22Rv1 (cell line): ENCODE measurements at regions not wholly inside any gene's neighbourhood (a gene's known extent, or its start where the extent isn't known, plus 50 kb on each side); places are given as distances from the start of the nearest gene placed in this dataset.
A peak's percentile ranks its signal among the peaks of the same experiment; 100 is the strongest.

Experiments used
- H3K27ac ChIP-seq: fragments of 450-650 bp; 2 replicates; pipeline ENCODE4 v1.5.1; 2017
- ZFX ChIP-seq: fragments of 450-650 bp; IDR thresholded peaks from 2 replicates; pipeline ENCODE4 v1.6.1; 2017; ENCODE audit warnings: antibody characterized with exemption, borderline replicate concordance
- TF ChIP-seq, protein P1 (sequence below): fragments of 450-650 bp; IDR thresholded peaks from 2 replicates; pipeline ENCODE4 v1.5.1; 2017; ENCODE audit warnings: mild to moderate bottlenecking

DNA sequence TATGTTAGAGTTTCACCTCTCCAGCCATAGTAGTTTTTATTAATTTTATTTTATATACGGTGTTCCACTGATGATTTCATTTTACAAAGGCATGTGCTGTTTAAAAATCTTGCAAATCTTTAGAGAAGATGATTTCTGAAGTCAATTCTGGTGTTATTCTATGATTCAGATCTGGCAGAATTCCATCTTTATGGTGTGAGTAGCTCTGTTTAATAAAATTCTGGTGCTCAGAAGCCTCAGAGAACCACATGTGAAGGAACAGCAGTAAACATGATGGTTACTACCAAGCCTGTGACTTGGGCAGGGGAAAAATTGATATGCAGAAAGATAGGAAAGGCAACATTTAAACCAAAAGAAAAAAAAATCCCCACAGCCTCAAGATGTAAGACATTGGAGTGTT lies 299.7 kb downstream of the NPR3 start:
- TF ChIP-seq, protein P1, sequence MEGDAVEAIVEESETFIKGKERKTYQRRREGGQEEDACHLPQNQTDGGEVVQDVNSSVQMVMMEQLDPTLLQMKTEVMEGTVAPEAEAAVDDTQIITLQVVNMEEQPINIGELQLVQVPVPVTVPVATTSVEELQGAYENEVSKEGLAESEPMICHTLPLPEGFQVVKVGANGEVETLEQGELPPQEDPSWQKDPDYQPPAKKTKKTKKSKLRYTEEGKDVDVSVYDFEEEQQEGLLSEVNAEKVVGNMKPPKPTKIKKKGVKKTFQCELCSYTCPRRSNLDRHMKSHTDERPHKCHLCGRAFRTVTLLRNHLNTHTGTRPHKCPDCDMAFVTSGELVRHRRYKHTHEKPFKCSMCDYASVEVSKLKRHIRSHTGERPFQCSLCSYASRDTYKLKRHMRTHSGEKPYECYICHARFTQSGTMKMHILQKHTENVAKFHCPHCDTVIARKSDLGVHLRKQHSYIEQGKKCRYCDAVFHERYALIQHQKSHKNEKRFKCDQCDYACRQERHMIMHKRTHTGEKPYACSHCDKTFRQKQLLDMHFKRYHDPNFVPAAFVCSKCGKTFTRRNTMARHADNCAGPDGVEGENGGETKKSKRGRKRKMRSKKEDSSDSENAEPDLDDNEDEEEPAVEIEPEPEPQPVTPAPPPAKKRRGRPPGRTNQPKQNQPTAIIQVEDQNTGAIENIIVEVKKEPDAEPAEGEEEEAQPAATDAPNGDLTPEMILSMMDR = no peak
- TF ChIP-seq ZFX = no peak

DNA sequence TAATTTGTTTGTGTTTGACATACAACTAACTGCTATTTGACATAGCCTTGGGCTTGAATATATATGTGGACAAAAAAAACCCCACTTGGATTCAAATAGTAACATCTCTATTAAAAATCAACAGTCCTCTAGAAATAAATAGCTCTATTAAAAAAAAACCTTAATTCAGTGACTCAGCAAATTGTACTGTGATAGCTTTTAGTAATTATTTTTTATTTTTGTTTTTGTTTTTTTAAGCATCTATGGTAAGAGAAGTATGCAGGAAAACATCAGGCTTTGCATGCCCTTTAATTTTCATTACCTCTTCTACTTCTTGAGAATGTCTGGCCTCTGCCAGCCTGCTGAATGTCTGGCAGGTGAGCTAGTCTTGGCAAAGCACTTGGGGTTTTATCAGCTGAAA lies 300.7 kb downstream of the NPR3 start:
- TF ChIP-seq, protein P1 = no peak
- no peak for TF ChIP-seq ZFX
- peak overlapping the region; percentile 71 for H3K27ac ChIP-seq

More for the DNA sequence above, 299.7 kb downstream of the NPR3 start:
- peak overlapping the region; percentile 71 for H3K27ac ChIP-seq

DNA sequence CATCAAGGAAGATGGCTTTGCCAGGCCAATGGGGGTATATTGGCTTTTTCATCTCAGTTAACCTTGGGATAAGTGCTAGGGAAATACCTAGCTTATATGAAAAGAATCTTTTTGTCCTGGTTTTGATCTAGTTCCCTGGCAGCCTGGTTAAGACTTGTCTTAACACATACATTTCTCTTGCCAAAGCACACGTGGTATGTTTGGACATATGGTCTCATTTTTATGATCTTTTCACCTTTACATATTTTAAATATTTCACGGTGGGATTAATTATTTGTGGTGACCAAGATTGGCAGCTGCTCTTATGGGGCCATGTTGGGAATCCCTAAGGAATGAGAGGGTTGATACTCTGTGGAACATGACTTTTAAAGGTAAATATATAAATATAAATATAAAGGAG lies 312.5 kb downstream of the NPR3 start:
- TF ChIP-seq, protein P1 = no peak
- H3K27ac ChIP-seq = no peak overlapping the region

DNA sequence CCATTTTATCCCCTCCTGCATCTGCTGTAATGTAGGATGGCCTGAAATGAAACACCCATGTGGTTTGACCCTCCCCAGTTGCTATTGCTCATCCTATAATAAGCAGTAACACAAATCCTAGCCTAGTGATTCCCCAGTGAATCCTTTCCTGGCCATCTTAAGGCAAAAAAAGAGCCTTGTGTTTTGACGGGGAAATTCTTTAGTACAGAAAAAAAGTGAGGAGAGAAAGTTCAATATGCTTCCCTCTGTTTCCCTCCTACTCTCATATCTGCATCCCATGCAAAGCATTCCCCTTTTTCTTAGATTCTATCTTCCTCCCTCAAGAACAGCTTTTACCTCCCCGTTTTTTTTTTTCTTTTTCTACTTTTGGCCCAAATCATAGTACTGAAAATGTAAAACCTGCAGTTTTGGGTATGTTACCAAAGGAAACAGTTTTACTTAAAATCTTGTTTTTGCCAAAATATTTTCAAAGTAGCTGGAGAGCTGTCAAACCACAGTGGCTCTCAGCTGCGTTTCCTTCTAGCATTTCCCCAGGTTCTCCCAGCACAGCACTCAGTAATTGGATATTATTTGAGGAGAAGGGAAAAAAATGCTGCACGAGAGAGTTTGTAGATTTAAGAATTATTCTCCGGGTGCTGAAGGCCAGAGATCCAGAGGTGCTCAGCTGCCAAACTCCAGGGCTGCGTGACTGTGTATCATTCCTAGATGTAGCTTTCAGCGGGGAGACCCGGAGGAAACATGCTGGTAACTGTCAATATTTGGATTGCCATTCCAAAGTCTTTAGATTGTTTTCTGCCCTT lies 321.4 kb downstream of the NPR3 start:
- TF ChIP-seq, protein P1 = no peak
- no peak for TF ChIP-seq ZFX
- no peak overlapping the region for H3K27ac ChIP-seq

DNA sequence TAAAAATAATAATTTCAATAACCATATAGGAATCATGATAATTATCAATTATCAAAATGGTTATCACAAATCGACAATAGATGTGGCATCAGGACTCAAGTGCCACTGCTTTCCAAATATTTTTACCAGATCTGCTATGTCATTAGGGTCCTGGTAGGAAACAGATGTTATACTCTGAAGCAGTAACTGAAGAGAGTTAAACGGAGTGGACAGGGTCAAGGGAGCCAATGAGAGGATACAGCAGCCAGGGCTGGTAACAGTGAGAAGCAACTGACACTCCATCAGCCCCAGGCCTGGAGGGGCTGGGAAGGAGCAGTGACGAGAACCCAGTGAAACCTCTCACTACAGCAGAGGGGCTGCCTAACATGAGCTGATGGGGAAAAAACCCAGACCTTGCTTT lies 322.4 kb downstream of the NPR3 start:
- no peak overlapping the region for H3K27ac ChIP-seq
- TF ChIP-seq, protein P1 = no peak
- no peak for TF ChIP-seq ZFX

DNA sequence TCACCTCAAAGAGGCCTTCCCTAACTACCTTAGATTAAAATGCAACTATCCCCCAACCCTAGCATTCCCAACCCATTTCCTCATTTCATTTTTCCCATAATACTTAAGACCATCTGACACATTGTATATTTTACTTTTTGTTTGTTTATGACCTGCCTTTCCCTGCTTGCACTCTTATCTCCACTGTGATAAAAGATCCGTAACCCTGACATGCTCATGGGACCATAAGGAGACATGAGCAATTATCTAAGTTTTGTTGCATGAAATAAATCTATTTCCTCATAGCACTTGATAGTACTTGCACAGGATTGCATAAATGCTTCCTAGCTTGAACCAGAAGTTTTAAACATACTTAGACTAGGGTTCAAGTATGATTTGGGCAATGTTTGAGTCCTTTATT lies 323.7 kb downstream of the NPR3 start:
- TF ChIP-seq, protein P1 = no peak
- no peak for TF ChIP-seq ZFX
- H3K27ac ChIP-seq = no peak overlapping the region

DNA sequence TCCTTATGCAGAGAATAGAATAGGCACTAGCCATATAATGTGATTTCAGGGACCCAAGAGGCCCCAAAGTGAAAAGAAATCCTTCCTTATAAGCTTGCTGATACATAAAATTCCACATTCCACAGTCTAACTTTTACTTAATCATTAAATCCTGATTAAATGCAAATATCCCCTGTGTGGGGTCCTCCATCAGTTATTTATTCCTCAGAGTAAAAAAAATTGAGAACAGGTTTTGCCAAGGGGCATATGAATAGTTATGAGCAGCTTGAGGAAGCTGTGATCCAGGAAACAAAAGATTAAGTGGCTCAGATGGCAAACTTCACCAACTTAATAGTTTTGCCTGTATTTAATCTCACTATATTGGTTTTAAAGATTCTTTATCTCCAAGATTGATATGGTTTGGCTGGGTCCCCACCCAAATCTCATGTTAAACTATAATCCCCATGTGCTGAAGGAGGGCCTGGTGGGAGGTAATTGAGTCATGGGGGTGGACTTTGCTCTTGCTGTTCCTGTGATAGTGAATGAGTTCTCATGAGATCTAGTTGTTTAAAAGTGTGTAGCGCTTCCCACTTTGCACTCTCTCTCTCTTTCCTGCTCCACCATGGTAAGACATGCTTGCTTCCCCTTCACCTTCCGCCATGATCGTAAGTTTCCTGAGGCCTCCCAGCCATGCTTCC lies 324.9 kb downstream of the NPR3 start:
- TF ChIP-seq, protein P1 = no peak
- no peak for TF ChIP-seq ZFX
- no peak overlapping the region for H3K27ac ChIP-seq
